T follicular helper cell (primary cell): ENCODE measurements at regions not wholly inside any gene's neighbourhood (a gene's known extent, or its start where the extent isn't known, plus 50 kb on each side); places are given as distances from the start of the nearest gene placed in this dataset.
"Not testable (repeated sequence)": the region's sequence is repeated elsewhere in the genome, so short reads cannot be mapped to it uniquely, and the experiment has no call there.

Source experiments
- DNase-seq: peaks from one replicate; pipeline ENCODE4 v3.0.0-alpha.2; 2020; ENCODE audit warnings: low read depth

- DNase-seq, result no peak
Observed at GRCh38 chr7:149682038-149682437, 91.3 kb downstream of the ZNF467 start.

GRCh38 chr7:149681274-149681673, 92.1 kb downstream of the ZNF467 start:
- DNase-seq, result no peak

- DNase-seq, result no peak
Observed at GRCh38 chr7:149680331-149681025, 92.9 kb downstream of the ZNF467 start.

- DNase-seq, result not testable (repeated sequence)
Observed at GRCh38 chr7:149674728-149675385, 98.5 kb downstream of the ZNF467 start.

DNA sequence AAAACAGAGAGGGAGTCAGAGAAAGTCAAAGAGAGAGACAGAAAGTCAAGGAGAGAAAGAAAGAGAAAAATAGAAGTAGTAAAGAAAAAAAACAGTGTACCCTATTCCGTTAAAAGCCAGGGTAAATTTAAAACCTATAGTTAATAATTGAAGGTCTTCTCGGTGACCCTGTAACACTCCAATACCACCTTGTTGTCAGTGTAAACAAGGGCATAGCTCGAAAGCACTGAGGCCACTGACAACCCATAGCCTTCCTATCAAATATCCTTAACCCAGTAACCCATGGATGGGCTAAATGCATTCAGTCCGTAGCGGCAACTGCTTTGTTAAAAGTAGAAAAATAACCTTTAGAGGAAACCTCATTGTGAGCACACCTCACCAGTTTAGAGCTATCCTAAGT, 100.4 kb downstream of the ZNF467 start:
- no peak for DNase-seq

- DNase-seq, result no peak
Observed at GRCh38 chr7:149670288-149670687, 103.1 kb downstream of the ZNF467 start.

DNA sequence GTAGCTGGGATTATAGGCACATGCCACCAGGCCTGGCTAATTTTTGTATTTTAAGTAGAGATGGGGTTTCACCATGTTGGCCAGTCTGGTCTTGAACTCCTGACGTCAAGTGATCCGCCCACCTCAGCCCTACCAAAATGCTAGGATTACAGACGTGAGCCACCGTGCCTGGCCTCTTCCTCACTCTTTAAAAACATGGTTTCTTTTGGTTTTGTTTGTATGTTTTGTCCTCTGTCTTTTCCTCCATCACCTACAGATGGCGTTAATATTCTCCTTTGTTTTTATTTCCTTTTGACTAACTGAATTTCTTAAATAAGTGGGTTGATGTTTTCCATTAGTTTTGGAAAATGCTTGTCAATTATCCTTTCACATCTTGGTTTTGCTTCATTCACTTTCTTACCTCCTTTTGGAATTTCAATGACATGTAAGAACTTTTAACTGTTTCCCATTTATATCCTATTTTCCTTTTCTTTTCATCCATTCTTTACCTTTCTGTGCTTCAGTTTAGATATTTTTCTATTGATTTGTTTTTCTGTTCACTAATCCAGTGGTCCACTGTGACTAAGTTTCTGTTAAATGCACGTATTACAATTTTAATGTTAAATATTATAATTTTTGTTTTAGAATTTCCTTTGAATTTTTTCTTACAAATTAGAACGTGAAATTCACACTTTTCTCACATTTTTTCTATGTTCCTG, 104.1 kb downstream of the ZNF467 start:
- no peak for DNase-seq

DNA sequence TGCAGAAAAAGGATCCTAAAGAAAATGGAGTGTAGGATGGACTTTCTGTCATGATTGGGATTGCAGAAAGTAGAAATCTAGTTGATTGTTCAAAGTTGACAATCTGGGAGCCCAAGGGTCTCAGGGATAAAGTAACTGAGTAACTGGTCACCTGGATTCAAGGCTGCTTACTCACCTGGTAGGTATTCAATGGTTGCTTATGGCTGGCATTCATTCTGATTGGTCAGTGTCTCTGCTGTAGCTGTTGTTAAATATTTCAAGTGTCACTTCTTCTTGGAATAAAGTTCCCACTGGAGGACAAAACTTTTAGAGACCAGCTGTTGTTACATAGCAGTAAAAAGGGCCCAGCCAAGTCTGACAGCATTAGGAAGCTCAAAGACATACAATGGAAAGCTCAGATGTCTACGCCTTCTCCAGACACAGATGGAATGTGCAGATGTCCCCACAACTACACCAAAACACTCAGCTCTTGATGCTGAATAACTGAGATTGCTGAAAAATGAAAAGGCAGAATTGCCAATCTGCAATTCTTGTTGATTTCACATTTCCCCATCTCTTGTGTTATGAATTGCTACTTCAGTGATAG, 106.9 kb downstream of the ZNF467 start:
- DNase-seq, result no peak

- DNase-seq, result not testable (repeated sequence)
Observed at GRCh38 chr7:149665618-149666017, 107.8 kb downstream of the ZNF467 start.

DNA sequence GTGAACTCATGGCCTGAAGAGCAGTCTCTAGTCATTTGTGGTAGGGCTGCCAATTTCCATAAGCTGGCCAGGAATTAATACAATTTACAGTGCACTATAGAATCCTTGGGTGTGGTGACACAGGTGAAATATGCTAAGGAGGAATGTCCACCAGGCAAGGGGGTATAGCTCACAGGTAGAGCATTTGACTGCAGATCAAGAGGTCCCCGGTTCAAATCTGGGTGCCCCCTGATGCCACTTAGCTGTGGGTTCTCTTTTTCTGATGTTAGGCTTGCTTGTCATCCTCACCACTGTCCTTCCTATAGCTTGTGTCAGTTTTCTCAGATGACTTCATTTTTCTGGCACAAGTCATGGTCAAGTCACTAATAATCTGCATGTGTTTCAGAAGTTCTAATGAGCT, 108.7 kb downstream of the ZNF467 start:
- DNase-seq, result no peak

DNA sequence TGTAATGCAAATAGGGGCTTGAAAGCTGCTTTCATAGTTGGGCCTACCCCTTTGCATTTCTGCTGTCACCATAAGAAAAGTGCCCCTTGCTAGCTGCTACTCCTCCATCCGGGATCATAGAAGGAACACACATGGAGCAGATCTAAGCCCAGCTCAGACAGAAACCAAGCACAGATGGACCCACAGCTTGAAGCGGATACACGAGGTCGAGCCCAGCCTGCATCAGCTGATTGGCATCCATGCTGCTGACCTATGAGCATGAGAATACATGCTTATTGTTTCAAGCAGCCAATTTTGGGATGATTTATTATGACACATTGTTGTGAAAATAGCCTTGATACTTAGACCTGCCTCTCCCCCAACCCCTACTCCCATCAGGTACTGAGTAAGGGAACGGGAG, 109.2 kb downstream of the ZNF467 start:
- no peak for DNase-seq

- peak; percentile 45 for DNase-seq
Observed at GRCh38 chr7:149662591-149663095, 110.7 kb downstream of the ZNF467 start.

DNA sequence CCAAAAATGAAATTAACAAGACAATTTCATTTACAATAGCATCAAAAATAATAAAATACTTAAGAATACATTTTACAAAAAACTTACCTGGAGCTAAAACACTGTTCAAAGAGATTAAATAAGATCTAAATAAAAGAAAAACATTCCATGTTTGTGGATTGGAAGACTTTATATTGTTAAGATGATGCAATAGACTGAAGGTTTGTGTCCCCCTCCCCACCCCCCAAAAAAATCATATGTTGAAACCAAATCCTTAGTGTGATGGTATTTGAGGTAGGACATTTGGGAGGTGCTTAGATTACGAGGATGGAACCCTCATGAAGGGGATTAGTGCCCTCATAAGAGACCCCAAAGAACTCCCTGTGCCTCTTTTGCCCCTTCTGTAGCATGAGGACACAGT, 117.6 kb downstream of the ZNF467 start:
- no peak for DNase-seq

GRCh38 chr7:149654588-149654987, 118.8 kb downstream of the ZNF467 start:
- DNase-seq, result no peak

GRCh38 chr7:149650190-149650589, 123.2 kb downstream of the ZNF467 start:
- DNase-seq, result not testable (repeated sequence)

DNA sequence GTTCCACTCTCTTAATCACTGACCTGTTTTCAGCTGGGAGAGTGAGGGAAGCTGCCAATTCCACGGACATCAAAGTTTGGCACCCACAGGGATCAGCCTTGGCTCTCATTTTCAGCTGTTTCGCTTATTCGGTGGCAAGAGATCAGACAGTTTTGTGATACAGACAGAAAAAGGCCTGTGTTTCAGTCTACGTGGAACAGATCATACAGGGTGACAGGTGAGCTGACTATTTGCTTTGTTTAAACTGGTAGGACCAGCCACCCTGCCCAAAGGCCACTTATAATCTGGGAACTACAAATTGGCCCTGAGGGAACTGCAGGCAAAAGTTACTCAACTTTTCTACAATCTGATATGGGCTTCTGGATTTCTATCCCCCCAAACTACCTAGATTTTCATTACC, 128.6 kb downstream of the ZNF467 start:
- no peak for DNase-seq

- DNase-seq, result no peak
Observed at GRCh38 chr7:149642589-149642988, 130.8 kb downstream of the ZNF467 start.

DNA sequence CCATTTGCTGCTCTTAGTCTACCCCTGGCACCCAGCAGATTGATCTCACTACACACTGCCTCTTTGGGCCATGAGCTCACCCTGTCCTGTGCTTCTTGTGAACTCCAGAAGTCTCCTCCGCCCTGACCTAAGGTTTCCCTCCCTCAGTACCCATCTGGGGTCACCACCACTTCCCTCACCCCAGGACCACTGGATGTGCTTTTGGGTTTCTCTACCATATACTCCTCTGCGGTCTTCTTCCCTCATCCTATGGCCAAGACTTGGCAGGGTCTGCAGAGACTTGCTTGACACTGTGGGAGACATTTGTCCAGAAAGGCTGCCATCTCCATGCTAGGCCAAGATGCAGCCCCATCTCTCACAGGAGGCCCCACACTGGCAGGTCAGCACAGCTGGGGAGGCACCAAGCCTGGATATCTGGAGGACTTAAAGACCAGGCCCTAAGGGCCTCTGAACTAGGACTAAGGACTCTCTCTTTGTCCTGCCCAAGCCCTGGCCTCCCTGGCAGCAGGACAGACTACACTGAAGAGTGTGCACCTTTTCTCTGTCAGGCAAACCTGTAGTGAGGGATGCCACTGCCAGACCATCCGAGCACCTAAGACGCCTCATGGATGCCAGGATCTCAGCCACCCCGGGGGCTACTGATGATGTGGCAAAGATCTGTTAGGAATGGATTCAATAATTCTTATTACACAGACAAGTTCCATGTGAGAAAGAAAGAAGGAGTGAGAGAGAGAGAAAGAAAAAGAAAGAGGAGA, 134.6 kb downstream of the ZNF467 start:
- no peak for DNase-seq

- no peak for DNase-seq
Observed at GRCh38 chr7:149637911-149638565, 135.3 kb downstream of the ZNF467 start.

GRCh38 chr7:149635561-149636329, 137.6 kb downstream of the ZNF467 start:
- DNase-seq, result no peak
